PC-3 (cell line): ENCODE measurements at regions not wholly inside any gene's neighbourhood (a gene's known extent, or its start where the extent isn't known, plus 50 kb on each side); places are given as distances from the start of the nearest gene placed in this dataset.

Experiments used
- EZH2 ChIP-seq: fragments of 300-600 bp; sonication (generic); IDR thresholded peaks from one replicate; pipeline ENCODE4 v1.6.1; 2017; ENCODE audit warnings: antibody characterized with exemption, mild to moderate bottlenecking, low read length; ENCODE audit not compliant: unreplicated experiment
- TF ChIP-seq, protein P1 (sequence below): fragments of 300-600 bp; sonication (generic); conservative IDR thresholded peaks from 2 replicates; pipeline ENCODE4 v1.5.1; 2017; ENCODE audit warnings: antibody characterized with exemption, low read depth, mild to moderate bottlenecking, low read length

DNA sequence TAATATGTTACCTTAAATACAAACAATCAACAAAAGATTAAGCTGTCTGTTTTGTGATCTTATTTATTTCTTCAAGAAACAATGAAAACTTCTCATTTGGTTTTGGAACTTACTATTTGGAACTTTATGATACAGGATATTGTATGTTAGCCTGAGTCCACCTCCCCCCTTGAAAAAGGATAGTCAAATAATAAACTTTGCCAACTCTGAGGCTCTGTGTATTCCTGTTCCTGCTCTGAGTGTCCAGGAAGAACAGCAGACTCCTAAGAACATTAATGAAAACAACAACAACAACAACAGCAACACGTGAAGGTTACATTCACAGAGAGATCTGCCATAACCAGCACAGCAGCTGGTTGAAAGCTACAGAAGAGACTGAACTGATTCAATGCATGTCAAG lies 108.1 kb upstream of the AADACL2 start:
- TF ChIP-seq, protein P1, sequence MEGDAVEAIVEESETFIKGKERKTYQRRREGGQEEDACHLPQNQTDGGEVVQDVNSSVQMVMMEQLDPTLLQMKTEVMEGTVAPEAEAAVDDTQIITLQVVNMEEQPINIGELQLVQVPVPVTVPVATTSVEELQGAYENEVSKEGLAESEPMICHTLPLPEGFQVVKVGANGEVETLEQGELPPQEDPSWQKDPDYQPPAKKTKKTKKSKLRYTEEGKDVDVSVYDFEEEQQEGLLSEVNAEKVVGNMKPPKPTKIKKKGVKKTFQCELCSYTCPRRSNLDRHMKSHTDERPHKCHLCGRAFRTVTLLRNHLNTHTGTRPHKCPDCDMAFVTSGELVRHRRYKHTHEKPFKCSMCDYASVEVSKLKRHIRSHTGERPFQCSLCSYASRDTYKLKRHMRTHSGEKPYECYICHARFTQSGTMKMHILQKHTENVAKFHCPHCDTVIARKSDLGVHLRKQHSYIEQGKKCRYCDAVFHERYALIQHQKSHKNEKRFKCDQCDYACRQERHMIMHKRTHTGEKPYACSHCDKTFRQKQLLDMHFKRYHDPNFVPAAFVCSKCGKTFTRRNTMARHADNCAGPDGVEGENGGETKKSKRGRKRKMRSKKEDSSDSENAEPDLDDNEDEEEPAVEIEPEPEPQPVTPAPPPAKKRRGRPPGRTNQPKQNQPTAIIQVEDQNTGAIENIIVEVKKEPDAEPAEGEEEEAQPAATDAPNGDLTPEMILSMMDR = no peak
- no peak for TF ChIP-seq EZH2
